GM19438 (cell line): ENCODE measurements at regions not wholly inside any gene's neighbourhood (a gene's known extent, or its start where the extent isn't known, plus 50 kb on each side); places are given as distances from the start of the nearest gene placed in this dataset.

Experiments
- ATAC-seq: cut with Tn5 transposase; IDR thresholded peaks from one replicate; pipeline ENCODE4 v1.9.1; 2021; ENCODE audit warnings: low read depth; ENCODE audit not compliant: unreplicated experiment

DNA sequence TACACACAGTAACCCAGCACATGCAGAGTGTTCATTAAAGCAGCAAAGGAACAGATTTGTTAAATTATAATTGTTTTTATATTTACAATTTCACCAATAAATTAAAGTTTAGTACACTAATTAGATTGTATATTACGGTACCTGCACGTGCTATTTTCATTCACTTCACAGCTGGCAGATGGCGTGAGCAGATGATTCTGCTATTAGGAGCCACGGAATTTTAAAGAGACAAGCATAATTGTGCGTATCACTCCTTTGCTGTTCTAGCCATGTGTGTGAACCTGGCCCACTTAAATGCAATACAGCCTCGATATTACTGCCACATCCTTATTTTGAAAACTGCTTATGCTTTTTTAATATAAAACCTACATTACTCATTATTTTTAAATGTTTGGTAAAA is 332.8 kb upstream of the SOX11 start:
- no peak for ATAC-seq

- no peak for ATAC-seq
Measured at GRCh38 chr2:5360081-5360480, 332.1 kb upstream of the SOX11 start.

DNA sequence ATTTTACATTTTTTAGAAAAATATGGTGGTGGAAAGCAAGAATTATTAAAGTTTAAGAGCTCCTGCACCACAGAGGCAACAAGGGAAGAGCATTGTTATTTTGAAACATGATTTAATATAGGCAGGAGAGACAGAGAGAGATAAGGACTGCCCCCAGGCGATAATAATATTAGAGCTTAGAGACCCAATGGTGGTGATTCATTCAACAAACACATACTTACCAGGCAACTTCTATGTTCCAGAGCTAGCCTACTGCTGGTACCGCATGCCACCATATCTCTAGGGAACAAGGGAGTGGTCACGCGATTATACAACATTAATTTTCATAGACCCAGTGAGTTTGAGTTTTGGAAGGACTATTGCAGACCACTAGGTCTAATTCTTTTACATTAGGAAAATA is 327.8 kb upstream of the SOX11 start:
- ATAC-seq: no peak

DNA sequence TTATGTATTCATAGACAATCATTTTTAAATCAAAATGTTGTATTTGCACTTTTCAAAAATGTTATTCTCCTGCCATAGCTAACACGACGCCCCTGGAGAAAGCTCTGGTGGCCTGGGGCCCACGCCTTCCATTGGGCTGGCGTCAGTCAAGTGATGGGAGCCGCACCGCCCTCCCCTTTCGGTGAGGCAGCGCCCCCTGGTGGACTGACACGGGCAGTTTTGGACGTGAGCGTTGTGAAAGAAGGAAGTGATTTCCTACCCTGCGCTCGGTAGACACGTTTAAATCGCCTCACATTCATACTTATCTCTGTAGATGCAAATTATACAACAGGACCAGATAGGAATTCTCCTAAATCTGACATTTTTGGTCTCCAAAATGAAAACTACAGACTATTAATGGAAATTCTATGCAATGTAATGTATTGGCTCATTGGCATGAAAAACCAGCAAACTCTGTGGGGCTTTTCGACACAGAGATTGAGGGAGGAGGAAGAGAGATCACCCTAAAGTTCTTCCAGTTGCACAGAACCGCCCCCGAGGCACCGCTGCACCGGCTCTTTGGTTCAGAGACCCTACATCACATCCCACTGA is 326.2 kb upstream of the SOX11 start:
- ATAC-seq: peak; percentile 97

DNA sequence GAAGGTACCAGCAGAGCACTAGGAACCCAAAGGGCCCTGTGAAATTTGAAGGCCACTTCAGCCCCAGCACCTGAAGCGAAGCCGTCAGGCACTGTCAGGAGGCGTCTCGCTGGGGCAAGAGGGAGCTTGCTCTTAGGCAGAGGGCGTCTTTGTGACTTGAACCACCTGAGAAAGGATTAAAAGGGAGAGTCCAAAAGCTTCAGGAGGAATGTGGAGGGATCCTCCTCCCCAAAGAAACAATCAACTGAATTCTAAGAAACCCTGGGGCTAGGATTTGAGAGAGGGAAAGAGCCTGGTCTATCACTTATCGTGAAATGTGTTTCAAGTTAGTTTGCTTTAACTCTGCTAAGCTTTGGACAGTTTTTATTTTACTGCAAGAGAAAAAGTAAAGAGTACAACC is 324.9 kb upstream of the SOX11 start:
- ATAC-seq: no peak

DNA sequence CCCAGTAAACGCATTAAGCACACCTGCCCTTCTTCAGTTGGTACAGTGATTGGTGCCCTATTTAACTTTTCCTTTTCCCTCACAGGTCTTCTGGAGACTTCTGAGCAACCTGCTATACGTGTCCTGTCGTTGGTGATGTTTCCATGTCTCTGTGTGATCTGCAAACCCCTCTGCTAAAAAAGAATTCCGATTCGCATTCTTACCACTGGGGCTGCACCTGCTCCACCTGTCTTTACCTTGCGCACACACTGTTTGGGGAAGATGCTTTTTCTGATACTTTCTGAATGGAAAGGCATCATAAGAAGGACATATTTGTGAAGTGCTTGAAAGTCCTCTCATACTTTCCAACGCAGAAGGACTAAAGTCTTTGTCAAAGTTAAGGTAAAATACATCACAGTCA is 323.9 kb upstream of the SOX11 start:
- no peak for ATAC-seq

GRCh38 chr2:5369510-5369909 is 322.7 kb upstream of the SOX11 start:
- ATAC-seq: no peak

DNA sequence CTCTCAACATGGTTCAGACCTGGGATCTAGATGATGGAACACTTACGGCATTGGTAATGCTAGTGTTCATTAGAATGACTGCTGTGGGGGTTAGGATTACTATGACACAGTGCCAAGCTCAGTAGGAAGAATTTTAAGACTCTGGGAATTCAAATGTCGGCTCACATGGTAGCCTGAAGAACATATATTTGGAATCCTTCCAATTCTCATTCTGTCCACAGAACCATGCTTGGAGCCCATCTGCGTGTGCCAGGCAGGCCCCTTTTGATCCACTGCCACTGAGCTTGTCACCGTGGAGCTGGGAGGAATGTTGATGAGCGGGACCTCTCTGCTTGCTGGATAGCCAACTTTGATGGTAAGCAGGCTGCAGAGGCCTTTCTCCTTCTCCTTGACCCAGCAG is 322.0 kb upstream of the SOX11 start:
- no peak for ATAC-seq

DNA sequence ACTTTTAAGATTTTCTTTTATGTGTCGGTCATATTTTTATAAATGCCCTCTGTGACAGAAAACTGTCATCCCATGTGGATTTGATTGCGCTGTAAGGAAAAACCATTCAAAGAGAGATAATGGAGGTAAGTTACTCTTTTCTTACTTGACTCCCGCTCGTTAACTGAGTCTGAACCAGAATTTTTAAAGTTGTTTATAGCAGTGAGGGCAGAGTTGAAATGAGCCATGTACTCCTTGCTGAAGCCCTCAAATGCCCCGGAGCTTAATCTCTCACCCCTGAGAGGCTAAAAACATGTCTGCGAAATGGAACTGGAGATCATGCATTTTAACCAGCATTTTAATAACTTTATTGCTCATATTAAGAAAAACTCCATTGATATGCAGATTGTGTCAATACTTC is 320.0 kb upstream of the SOX11 start:
- no peak for ATAC-seq

- ATAC-seq: no peak
Measured at GRCh38 chr2:5373200-5373599, 319.0 kb upstream of the SOX11 start.

DNA sequence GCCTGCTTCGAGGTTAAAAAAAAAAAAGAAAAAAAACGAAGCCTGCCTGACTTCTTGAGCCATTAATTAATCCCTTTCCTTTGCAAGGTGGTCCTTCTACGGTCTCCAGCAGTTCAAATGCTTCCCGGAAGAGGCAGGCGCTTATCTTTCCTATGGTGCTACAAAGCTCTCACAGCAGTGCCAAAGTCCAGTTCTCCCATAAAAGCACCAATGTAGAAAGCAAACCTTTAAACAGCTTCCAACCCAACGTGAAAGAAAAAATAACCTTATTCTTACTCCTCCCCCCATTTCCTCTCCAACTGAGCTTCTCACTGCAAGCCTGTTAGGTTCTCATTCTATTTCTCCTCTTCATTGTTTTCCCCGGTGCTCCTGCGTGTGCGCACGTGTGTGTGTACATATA is 317.4 kb upstream of the SOX11 start:
- no peak for ATAC-seq

DNA sequence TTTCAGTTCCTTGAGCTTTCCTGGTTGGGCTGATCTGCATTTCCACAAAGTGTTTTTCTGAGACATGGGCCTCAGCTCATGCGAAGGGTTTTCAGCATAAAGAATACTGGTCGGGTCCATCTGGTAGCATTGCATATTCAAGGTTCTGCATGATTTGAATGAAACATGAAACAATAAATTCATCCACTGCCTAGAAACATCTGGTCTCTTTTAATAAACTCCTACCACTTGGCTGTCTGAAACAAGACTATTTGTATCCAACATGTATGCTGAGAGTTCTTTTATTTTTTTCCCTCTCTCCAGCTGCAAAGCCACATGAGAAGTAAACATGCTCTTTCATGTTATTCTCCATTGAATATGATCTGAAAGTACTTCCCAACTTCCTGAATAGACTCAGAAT is 314.9 kb upstream of the SOX11 start:
- ATAC-seq: no peak

GRCh38 chr2:5379811-5380210 is 312.4 kb upstream of the SOX11 start:
- ATAC-seq: no peak

DNA sequence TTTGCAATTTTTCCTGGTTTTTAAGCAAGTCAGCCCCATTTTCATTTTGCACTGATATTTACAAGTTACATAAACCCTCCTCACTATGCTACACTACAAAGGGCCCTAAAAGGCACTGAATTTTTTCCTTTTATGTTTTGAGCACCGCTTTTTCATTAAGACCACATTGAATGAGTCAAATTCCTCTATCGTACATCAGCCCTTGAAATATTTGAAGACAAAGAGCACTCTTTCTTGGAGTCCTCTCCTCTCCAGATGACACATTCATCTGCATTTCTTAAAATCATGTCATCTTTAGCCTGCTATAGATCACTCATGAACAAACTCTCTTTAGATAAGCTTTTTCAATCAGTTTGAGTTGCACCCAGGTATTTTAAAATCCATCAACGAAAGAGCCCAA is 306.6 kb upstream of the SOX11 start:
- ATAC-seq: no peak

GRCh38 chr2:5387406-5387805 is 304.8 kb upstream of the SOX11 start:
- no peak for ATAC-seq

- ATAC-seq: no peak
Measured at GRCh38 chr2:5389740-5390139, 302.4 kb upstream of the SOX11 start.

- no peak for ATAC-seq
Measured at GRCh38 chr2:5391362-5391761, 300.8 kb upstream of the SOX11 start.

DNA sequence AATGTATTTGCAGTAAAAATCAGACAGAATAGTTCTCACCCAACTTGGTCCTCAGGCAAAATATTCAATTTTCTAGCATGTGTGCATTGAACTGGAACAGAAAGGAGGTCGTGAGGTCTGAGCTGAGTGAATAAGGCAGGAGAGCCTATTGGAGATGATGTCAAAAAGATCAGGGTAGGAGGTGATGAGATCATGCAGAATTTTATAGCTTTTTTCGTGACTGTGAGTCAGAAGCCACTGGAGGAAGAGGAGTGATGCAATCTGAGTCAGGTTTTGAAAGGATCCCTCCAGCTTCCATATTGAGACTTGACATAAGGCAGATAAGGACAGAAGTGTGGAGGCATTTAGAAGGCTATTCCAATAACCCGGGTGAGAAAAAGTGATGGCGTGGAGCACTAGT is 299.5 kb upstream of the SOX11 start:
- ATAC-seq: no peak

- ATAC-seq: no peak
Measured at GRCh38 chr2:5393474-5393873, 298.7 kb upstream of the SOX11 start.

- ATAC-seq: no peak
Measured at GRCh38 chr2:5394223-5394622, 298.0 kb upstream of the SOX11 start.

DNA sequence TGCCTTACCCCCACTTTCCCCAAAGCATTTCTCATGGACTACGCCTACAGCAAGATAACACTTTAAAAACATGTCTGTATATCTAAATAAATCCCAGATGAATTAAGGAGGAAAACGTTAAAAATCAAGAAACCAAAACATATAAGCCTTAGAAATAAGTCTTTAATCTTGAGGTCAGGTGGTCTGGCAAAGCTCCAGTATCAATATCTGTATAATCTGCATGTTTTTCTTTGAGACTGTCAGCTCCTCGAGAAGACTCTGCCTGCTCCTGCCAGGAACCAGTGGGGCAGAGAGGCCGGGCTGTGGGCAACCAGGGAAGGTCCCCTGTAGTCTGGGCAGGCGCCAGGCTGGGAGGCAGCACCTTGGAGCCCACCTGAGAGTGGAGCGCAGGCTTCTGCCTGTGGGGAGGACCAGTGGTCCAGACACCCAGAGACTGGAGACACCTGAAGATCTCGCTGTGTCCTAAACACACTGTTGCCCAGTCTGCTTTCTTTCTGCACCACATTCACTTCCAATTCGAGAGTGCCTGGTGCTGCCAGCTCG is 291.0 kb upstream of the SOX11 start:
- no peak for ATAC-seq

- ATAC-seq: no peak
Measured at GRCh38 chr2:5403392-5403791, 288.8 kb upstream of the SOX11 start.

DNA sequence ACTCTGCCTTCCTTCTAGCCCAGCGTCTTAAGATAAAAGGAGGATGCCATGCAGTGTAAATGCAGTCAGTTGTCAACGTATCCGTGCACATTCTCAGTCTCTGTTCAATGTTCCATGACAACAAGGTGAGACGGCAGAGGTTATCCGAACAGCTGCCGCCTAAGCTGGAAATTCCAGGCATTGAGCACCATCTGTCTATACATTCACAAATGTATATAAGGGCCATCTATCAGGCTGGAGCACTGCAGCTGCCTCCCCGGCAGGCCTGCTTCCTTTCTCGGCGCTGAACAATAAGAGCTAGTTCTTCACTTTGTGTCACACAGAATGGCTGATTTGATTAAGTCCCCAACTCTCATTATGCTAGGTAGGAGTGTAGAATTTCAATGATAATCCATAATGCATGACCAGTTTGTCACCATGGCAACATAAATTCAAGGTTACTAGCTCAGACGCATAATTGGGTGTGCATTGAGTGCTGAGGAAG is 282.2 kb upstream of the SOX11 start:
- ATAC-seq: no peak
